Lower leg skin (tissue), 4 donors: ENCODE measurements at regions not wholly inside any gene's neighbourhood (a gene's known extent, or its start where the extent isn't known, plus 50 kb on each side); places are given as distances from the start of the nearest gene placed in this dataset.

ENCODE experiments used
- DNase-seq, 2 donors: peaks; one replicate each; pipeline ENCODE4 v3.0.0-alpha.2; 2019; ENCODE audit warnings: low spot score in 2 of 2
- H3K4me3 ChIP-seq: fragments of 200-600 bp; sonication (generic); 2 replicates; pipeline ENCODE4 v1.5.1; 2017; ENCODE audit warnings: mild to moderate bottlenecking, low read depth; ENCODE audit not compliant: poor library complexity, severe bottlenecking
- CTCF ChIP-seq, 3 donors: fragments of 450-650 bp; IDR thresholded peaks; one replicate each; pipeline ENCODE4 v1.5.1; 2016; ENCODE audit warnings: antibody characterized with exemption in 3 of 3, mild to moderate bottlenecking in 3 of 3, moderate library complexity in 2 of 3
- POLR2A ChIP-seq, 2 donors: fragments of 450-650 bp; IDR thresholded peaks; one replicate each; pipeline ENCODE4 v1.6.1; 2016 to 2017; ENCODE audit warnings: antibody characterized with exemption in 2 of 2, mild to moderate bottlenecking in 1 of 2, moderate library complexity in 1 of 2
- WGBS, 2 donors: methylation state at CpG; one replicate each; pipeline ENCODE4 v1.1.5; 2018; 5-methylcytosine and 5-hydroxymethylcytosine counted together
- intact Hi-C: fragments of 100-400 bp; cut with DNase I; formaldehyde crosslinking; loops from one replicate; pipeline ENCODE4 v1.15.0; 2023; ENCODE audit warnings: low total_unique reads

- no peak overlapping the region for H3K4me3 ChIP-seq
- TF ChIP-seq CTCF (IDR thresholded peaks at IDR 0.05) (no peak), POLR2A (IDR thresholded peaks at IDR 0.05) (no peak)
- intact Hi-C loops, result no loop called here
- DNase-seq, result no peak
- WGBS, 2 donors, result 71 to 78% methylated on average over 5 of the region's 5 CpGs
Measured at GRCh38 chr16:65772134-65772732, 594.3 kb upstream of the CDH5 start.

GRCh38 chr16:65771707-65772106, 594.8 kb upstream of the CDH5 start:
- no peak for DNase-seq
- TF ChIP-seq POLR2A (IDR thresholded peaks at IDR 0.05), result no peak
- no peak for TF ChIP-seq CTCF (IDR thresholded peaks at IDR 0.05)
- H3K4me3 ChIP-seq, result no peak overlapping the region
- 10 to 16% methylated on average over 1 of the region's 1 CpG for WGBS, 2 donors
- intact Hi-C loops, result no loop called here

GRCh38 chr16:65770752-65771151, 595.7 kb upstream of the CDH5 start:
- intact Hi-C loops, result no loop called here
- TF ChIP-seq CTCF (IDR thresholded peaks at IDR 0.05) (no peak), POLR2A (IDR thresholded peaks at IDR 0.05) (no peak)
- WGBS, 2 donors, result 79 to 91% methylated on average over 1 of the region's 1 CpG
- no peak overlapping the region for H3K4me3 ChIP-seq
- no peak for DNase-seq

- H3K4me3 ChIP-seq, result no peak overlapping the region
- intact Hi-C loops, result no loop called here
- no peak for DNase-seq
- no peak for TF ChIP-seq POLR2A (IDR thresholded peaks at IDR 0.05)
- TF ChIP-seq CTCF (IDR thresholded peaks at IDR 0.05), result no peak
- WGBS, 2 donors, result 85 to 94% methylated on average over 1 of the region's 1 CpG
Measured at GRCh38 chr16:65769776-65770438, 596.6 kb upstream of the CDH5 start.

GRCh38 chr16:65769055-65769465, 597.4 kb upstream of the CDH5 start:
- DNase-seq, result no peak
- intact Hi-C loops, result no loop called here
- 73 to 86% methylated on average over 1 of the region's 1 CpG for WGBS, 2 donors
- H3K4me3 ChIP-seq, result no peak overlapping the region
- TF ChIP-seq POLR2A (IDR thresholded peaks at IDR 0.05), result no peak
- TF ChIP-seq CTCF (IDR thresholded peaks at IDR 0.05), result no peak

GRCh38 chr16:65767125-65767524, 599.4 kb upstream of the CDH5 start:
- H3K4me3 ChIP-seq, result no peak overlapping the region
- DNase-seq, result no peak
- intact Hi-C loops, result no loop called here
- TF ChIP-seq POLR2A (IDR thresholded peaks at IDR 0.05) (no peak), CTCF (IDR thresholded peaks at IDR 0.05) (no peak)
- WGBS, 2 donors, result 65 to 71% methylated on average over 4 of the region's 4 CpGs
